GM20000 (cell line): ENCODE measurements at regions not wholly inside any gene's neighbourhood (a gene's known extent, or its start where the extent isn't known, plus 50 kb on each side); places are given as distances from the start of the nearest gene placed in this dataset.

Source experiments
- DNase-seq: peaks from one replicate; pipeline ENCODE4 v3.0.0; 2012; ENCODE audit warnings: low spot score
- CTCF ChIP-seq: IDR thresholded peaks from 2 replicates; pipeline ENCODE4 v1.5.1; 2012; ENCODE audit warnings: mild to moderate bottlenecking, control low read depth; ENCODE audit errors: extremely low read depth, missing control alignments

- no peak for TF ChIP-seq CTCF
- no peak for DNase-seq
Measured at GRCh38 chr14:98756749-98757148, 515.2 kb downstream of the BCL11B start.

- TF ChIP-seq CTCF, result no peak
- no peak for DNase-seq
Measured at GRCh38 chr14:98758440-98758839, 513.6 kb downstream of the BCL11B start.

- no peak for DNase-seq
- no peak for TF ChIP-seq CTCF
Measured at GRCh38 chr14:98761993-98762392, 510.0 kb downstream of the BCL11B start.

- DNase-seq, result no peak
- no peak for TF ChIP-seq CTCF
Measured at GRCh38 chr14:98766818-98767217, 505.2 kb downstream of the BCL11B start.

- no peak for TF ChIP-seq CTCF
- DNase-seq, result no peak
Measured at GRCh38 chr14:98769326-98769725, 502.7 kb downstream of the BCL11B start.

- no peak for DNase-seq
- TF ChIP-seq CTCF, result no peak
Measured at GRCh38 chr14:98770151-98770550, 501.8 kb downstream of the BCL11B start.

GRCh38 chr14:98773814-98774213, 498.2 kb downstream of the BCL11B start:
- DNase-seq, result no peak
- no peak for TF ChIP-seq CTCF
